Neuronal stem cell (in vitro differentiated cells): ENCODE measurements at regions not wholly inside any gene's neighbourhood (a gene's known extent, or its start where the extent isn't known, plus 50 kb on each side); places are given as distances from the start of the nearest gene placed in this dataset.
A peak's percentile ranks its signal among the peaks of the same experiment; 100 is the strongest.

Experiments
- DNase-seq: peaks from one replicate; pipeline ENCODE4 v3.0.0-alpha.2; 2013; ENCODE audit warnings: low spot score
- H2AFZ ChIP-seq: one replicate; pipeline ENCODE4 v1.6.1; 2013; ENCODE audit warnings: mild to moderate bottlenecking, low read length, inconsistent platforms
- H2AK5ac ChIP-seq: 2 replicates; pipeline ENCODE4 v1.6.1; 2013; ENCODE audit warnings: low read depth, mild to moderate bottlenecking, inconsistent platforms, low read length, moderate library complexity, mixed read lengths
- H2BK120ac ChIP-seq: 2 replicates; pipeline ENCODE4 v1.6.1; 2013; ENCODE audit warnings: low read depth, mild to moderate bottlenecking, inconsistent platforms, low read length, moderate library complexity, mixed read lengths
- H2BK12ac ChIP-seq: one replicate; pipeline ENCODE4 v1.6.1; 2013; ENCODE audit warnings: low read length, inconsistent platforms
- H2BK15ac ChIP-seq: 2 replicates; pipeline ENCODE4 v1.6.1; 2013; ENCODE audit warnings: mild to moderate bottlenecking, low read length, inconsistent platforms, mixed read lengths
- H2BK5ac ChIP-seq: one replicate; pipeline ENCODE4 v1.6.1; 2013; ENCODE audit warnings: inconsistent platforms, mild to moderate bottlenecking, low read length, moderate library complexity
- H3K14ac ChIP-seq: one replicate; pipeline ENCODE4 v1.6.1; 2013; ENCODE audit warnings: low read length, inconsistent platforms
- H3K18ac ChIP-seq: 2 replicates; pipeline ENCODE4 v1.6.1; 2013; ENCODE audit warnings: low read length, inconsistent platforms
- H3K23ac ChIP-seq: 2 replicates; pipeline ENCODE4 v1.6.1; 2013; ENCODE audit warnings: low read depth, mild to moderate bottlenecking, mixed read lengths, low read length, inconsistent platforms; ENCODE audit not compliant: poor library complexity
- H3K27ac ChIP-seq: replicated peaks from 3 replicates; pipeline ENCODE4 v1.5.1; 2013; ENCODE audit warnings: low read length, inconsistent platforms
- H3K27me3 ChIP-seq, 3 experiments: 2 replicates each; pipeline ENCODE4 v1.6.1; 2013; ENCODE audit warnings: low read length in 3 of 3, mild to moderate bottlenecking in 2 of 3, inconsistent platforms in 1 of 3, low read depth in 1 of 3, mixed read lengths in 1 of 3, moderate library complexity in 1 of 3; ENCODE audit not compliant: control insufficient read depth in 3 of 3, insufficient read depth in 3 of 3
- H3K36me3 ChIP-seq, 2 donors: replicated peaks in 1 of 2; 2 replicates each; pipeline ENCODE4 v1.6.1; 2013; ENCODE audit warnings: low read length in 2 of 2; ENCODE audit not compliant: control insufficient read depth in 2 of 2, insufficient read depth in 2 of 2
- H3K4ac ChIP-seq: 2 replicates; pipeline ENCODE4 v1.6.1; 2013; ENCODE audit warnings: inconsistent platforms, mild to moderate bottlenecking, low read length, moderate library complexity
- H3K4me1 ChIP-seq, 2 donors: 1 replicate in 1 of 2; 2 replicates in 1 of 2; pipeline ENCODE4 v1.6.1; 2013; ENCODE audit warnings: low read length in 2 of 2, low read depth in 1 of 2; ENCODE audit not compliant: control insufficient read depth in 2 of 2, insufficient read depth in 1 of 2
- H3K4me2 ChIP-seq: one replicate; pipeline ENCODE4 v1.6.1; 2013; ENCODE audit warnings: mild to moderate bottlenecking, low read length, inconsistent platforms; ENCODE audit not compliant: insufficient read depth, poor library complexity, severe bottlenecking
- H3K4me3 ChIP-seq, 2 donors: 2 replicates each; pipeline ENCODE4 v1.5.1; 2013; ENCODE audit warnings: low read length in 2 of 2, mild to moderate bottlenecking in 2 of 2, inconsistent platforms in 1 of 2, moderate library complexity in 1 of 2
- H3K79me1 ChIP-seq: one replicate; pipeline ENCODE4 v1.6.1; 2013; ENCODE audit warnings: low read depth, mild to moderate bottlenecking, inconsistent platforms, low read length, moderate library complexity
- H3K9ac ChIP-seq: one replicate; pipeline ENCODE4 v1.6.1; 2013; ENCODE audit warnings: mild to moderate bottlenecking, low read depth, low read length, inconsistent platforms; ENCODE audit not compliant: poor library complexity
- H3K9me3 ChIP-seq, 2 donors: replicated peaks in 1 of 2; 2 replicates each; pipeline versions ENCODE3 to v1.6.1; 2013; ENCODE audit warnings: low read length in 2 of 2, mild to moderate bottlenecking in 2 of 2, inconsistent platforms in 1 of 2, low read depth in 1 of 2, mixed read lengths in 1 of 2, moderate library complexity in 1 of 2; ENCODE audit not compliant: control insufficient read depth in 2 of 2, insufficient read depth in 1 of 2
- H4K8ac ChIP-seq: one replicate; pipeline ENCODE4 v1.6.1; 2013; ENCODE audit warnings: low read depth, mild to moderate bottlenecking, inconsistent platforms, low read length, moderate library complexity
- H4K91ac ChIP-seq: one replicate; pipeline ENCODE4 v1.6.1; 2013; ENCODE audit warnings: low read length, low read depth, mild to moderate bottlenecking, inconsistent platforms; ENCODE audit not compliant: poor library complexity
- WGBS, 2 donors: extraction: QIAGEN DNeasy Blood & Tissue Kit; methylation state at CpG; one replicate each; pipeline ENCODE4 v1.1.7; 2013; ENCODE audit warnings: missing lambda C conversion rate in 2 of 2, mixed read lengths in 1 of 2; ENCODE audit not compliant: insufficient read length in 2 of 2, insufficient replicate concordance in 1 of 2; ENCODE audit errors: extremely low coverage in 2 of 2; 5-methylcytosine and 5-hydroxymethylcytosine counted together

DNA sequence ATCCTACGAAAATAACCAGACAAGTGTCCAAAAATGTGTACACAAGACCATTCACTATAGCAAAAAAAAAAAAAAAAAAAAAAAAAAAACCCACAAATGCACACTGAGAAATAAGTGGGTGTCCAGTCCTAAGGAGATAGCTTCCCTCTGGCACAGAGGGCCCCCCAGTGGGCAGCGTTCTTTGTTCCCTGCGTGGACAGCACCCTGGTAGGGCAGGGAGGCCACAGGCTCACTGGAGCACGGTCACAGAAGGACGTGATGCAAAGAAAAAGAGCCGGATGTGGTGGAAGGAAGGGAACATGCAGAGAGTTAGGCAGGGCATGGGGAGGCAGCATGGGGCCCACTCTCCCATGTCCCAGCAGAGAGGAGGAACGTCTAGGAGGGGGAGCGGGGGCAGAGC lies 210.7 kb upstream of the NSMCE3 start:
- WGBS, 2 donors: no CpG with 5 or more reads among the region's 8 CpGs
- Histone ChIP-seq H3K4me1 (no peaks in the 10 kb centered on the region), H3K4me3 (no peak overlapping the region)

GRCh38 chr15:29477256-29477655 lies 207.6 kb upstream of the NSMCE3 start:
- Histone ChIP-seq H3K4me2 (no peak overlapping the region), H2BK120ac (no peak overlapping the region), H3K27ac (no peak overlapping the region), H3K4ac (no peak overlapping the region), H3K23ac (no peak overlapping the region), H2AFZ (no peak overlapping the region), H3K36me3 (no peaks in the 10 kb centered on the region), H3K9me3 (no peaks in the 10 kb centered on the region), H2BK15ac (no peak overlapping the region), H3K9ac (no peak overlapping the region), H3K4me3 (no peak overlapping the region), H4K91ac (no peak overlapping the region), H4K8ac (no peak overlapping the region), H3K27me3 (no peaks in the 10 kb centered on the region), H2AK5ac (no peak overlapping the region), H2BK5ac (no peak overlapping the region), H2BK12ac (no peak overlapping the region), H3K14ac (no peak overlapping the region), H3K18ac (no peak overlapping the region), H3K79me1 (no peaks in the 10 kb centered on the region), H3K4me1 (no peaks in the 10 kb centered on the region)
- WGBS, 2 donors: no CpG with 5 or more reads among the region's 2 CpGs
- no peak for DNase-seq

More for the DNA sequence above, 210.7 kb upstream of the NSMCE3 start:
- Histone ChIP-seq H3K23ac (no peak overlapping the region), H3K14ac (peak overlapping the region; percentile 63), H2BK12ac (no peak overlapping the region), H2BK120ac (no peak overlapping the region), H3K36me3 (no peaks in the 10 kb centered on the region), H3K4me2 (no peak overlapping the region), H2BK5ac (no peak overlapping the region), H3K79me1 (no peaks in the 10 kb centered on the region), H3K27ac (no peak overlapping the region), H4K91ac (no peak overlapping the region), H2AFZ (no peak overlapping the region), H3K4ac (no peak overlapping the region), H4K8ac (no peak overlapping the region), H3K9me3 (no peaks in the 10 kb centered on the region), H3K9ac (no peak overlapping the region), H3K27me3 (no peaks in the 10 kb centered on the region), H2AK5ac (no peak overlapping the region), H2BK15ac (no peak overlapping the region), H3K18ac (no peak overlapping the region)
- DNase-seq: no peak

DNA sequence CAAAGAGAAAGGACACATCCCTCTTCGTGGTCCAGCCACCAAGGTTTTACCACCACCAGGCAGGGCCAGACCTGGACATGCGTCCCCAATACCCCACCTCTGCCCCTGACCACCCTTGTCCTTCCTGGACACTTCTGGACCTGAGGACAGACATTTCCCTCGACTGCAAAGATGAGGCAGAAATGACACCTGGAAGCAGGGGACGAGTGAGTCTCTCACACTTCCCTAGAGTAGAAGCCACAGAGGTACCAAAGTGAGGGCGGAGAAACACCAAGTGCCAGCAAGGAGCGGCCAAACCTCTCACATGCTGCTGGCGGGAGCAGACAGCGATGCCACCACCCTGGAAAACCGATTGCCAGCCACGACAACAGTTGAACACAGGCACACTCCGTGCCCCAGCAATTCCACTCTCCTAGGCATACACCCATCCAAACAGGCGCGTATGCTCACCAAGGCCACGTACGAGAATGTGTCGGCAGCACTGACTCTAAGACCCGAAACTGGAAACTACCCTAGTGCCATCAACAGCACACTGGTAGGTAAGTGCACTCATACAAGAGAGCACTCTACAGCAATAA lies 207.0 kb upstream of the NSMCE3 start:
- no peak overlapping the region for H3K4me2 ChIP-seq
- DNase-seq: no peak

GRCh38 chr15:29475096-29475495 lies 205.5 kb upstream of the NSMCE3 start:
- no peak overlapping the region for H3K18ac ChIP-seq
- H2BK120ac ChIP-seq: no peak overlapping the region
- no peak overlapping the region for H2BK15ac ChIP-seq
- no peaks in the 10 kb centered on the region for H3K36me3 ChIP-seq
- peak overlapping the region; percentile 47 for H3K9ac ChIP-seq
- no peaks in the 10 kb centered on the region for H3K79me1 ChIP-seq
- H3K4me3 ChIP-seq: peak overlapping the region in 1 of 2 donors; percentile 18
- H3K27ac ChIP-seq: no peak overlapping the region
- no peak overlapping the region for H4K8ac ChIP-seq
- no peak overlapping the region for H3K23ac ChIP-seq
- no CpG with 5 or more reads among the region's 10 CpGs for WGBS, 2 donors
- H3K4me2 ChIP-seq: no peak overlapping the region
- no peak overlapping the region for H3K14ac ChIP-seq
- no peak overlapping the region for H2BK5ac ChIP-seq
- no peak for DNase-seq
- H3K9me3 ChIP-seq: no peaks in the 10 kb centered on the region
- no peak overlapping the region for H2AFZ ChIP-seq
- no peak overlapping the region for H3K4ac ChIP-seq
- H3K27me3 ChIP-seq: no peaks in the 10 kb centered on the region
- H2AK5ac ChIP-seq: no peak overlapping the region
- no peak overlapping the region for H4K91ac ChIP-seq
- no peak overlapping the region for H2BK12ac ChIP-seq
- peaks cover 0 to 3% of the 10 kb centered on the region in 2 donors for H3K4me1 ChIP-seq

More for the DNA sequence above, 207.0 kb upstream of the NSMCE3 start:
- H3K4me3 ChIP-seq: no peak overlapping the region
- no peak overlapping the region for H4K8ac ChIP-seq
- no peaks in the 10 kb centered on the region for H3K79me1 ChIP-seq
- no peak overlapping the region for H2BK12ac ChIP-seq
- H3K27me3 ChIP-seq: no peaks in the 10 kb centered on the region
- H3K4ac ChIP-seq: no peak overlapping the region
- no CpG with 5 or more reads among the region's 17 CpGs for WGBS, 2 donors
- no peak overlapping the region for H3K9ac ChIP-seq
- H2AK5ac ChIP-seq: no peak overlapping the region
- no peaks in the 10 kb centered on the region for H3K9me3 ChIP-seq
- no peak overlapping the region for H2AFZ ChIP-seq
- peak overlapping the region; percentile 62 for H3K18ac ChIP-seq
- H3K4me1 ChIP-seq: peaks cover 0 to 3% of the 10 kb centered on the region in 2 donors
- no peak overlapping the region for H3K14ac ChIP-seq
- H3K36me3 ChIP-seq: no peaks in the 10 kb centered on the region
- H2BK15ac ChIP-seq: no peak overlapping the region
- no peak overlapping the region for H4K91ac ChIP-seq
- no peak overlapping the region for H3K23ac ChIP-seq
- no peak overlapping the region for H2BK120ac ChIP-seq
- no peak overlapping the region for H2BK5ac ChIP-seq
- no peak overlapping the region for H3K27ac ChIP-seq
